SU-DHL-6 (cell line): ENCODE measurements at regions not wholly inside any gene's neighbourhood (a gene's known extent, or its start where the extent isn't known, plus 50 kb on each side); places are given as distances from the start of the nearest gene placed in this dataset.

Experiments
- H2AFZ ChIP-seq: fragments of 200-600 bp; sonication (generic); 2 replicates; pipeline ENCODE4 v1.6.1; 2014; ENCODE audit warnings: low read depth, mild to moderate bottlenecking, moderate library complexity, mixed read lengths, antibody characterized with exemption, low read length; ENCODE audit not compliant: severe bottlenecking
- H3F3A ChIP-seq: fragments of 200-600 bp; shearing (Covaris generic); 2 replicates; pipeline ENCODE4 v1.6.0; 2016; ENCODE audit warnings: antibody characterized with exemption, mild to moderate bottlenecking; ENCODE audit not compliant: insufficient read depth
- H3K27ac ChIP-seq: fragments of 200-600 bp; sonication (generic); 2 replicates; pipeline ENCODE4 v1.5.1; 2016; ENCODE audit warnings: low read depth, mild to moderate bottlenecking, low read length, moderate library complexity, mixed read lengths
- H3K27me3 ChIP-seq: fragments of 200-600 bp; sonication (generic), shearing (Covaris generic); 2 replicates; pipeline ENCODE4 v1.6.0; 2014; ENCODE audit warnings: mild to moderate bottlenecking, low read length
- H3K36me3 ChIP-seq: fragments of 200-600 bp; sonication (generic); 2 replicates; pipeline ENCODE4 v1.6.1; 2014; ENCODE audit warnings: mild to moderate bottlenecking, low read length, mixed read lengths
- H3K4me2 ChIP-seq: fragments of 300-600, 200-600 bp; shearing (Covaris generic), sonication (generic); 2 replicates; pipeline ENCODE4 v1.6.0; 2014; ENCODE audit warnings: low read length, low read depth, mild to moderate bottlenecking; ENCODE audit not compliant: poor library complexity, severe bottlenecking
- H3K4me3 ChIP-seq: fragments of 200-600 bp; sonication (generic); 2 replicates; pipeline ENCODE4 v1.5.1; 2014; ENCODE audit warnings: antibody characterized with exemption, low read length, mild to moderate bottlenecking, mixed read lengths; ENCODE audit not compliant: insufficient read depth, poor library complexity, severe bottlenecking
- H3K79me2 ChIP-seq: fragments of 200-600 bp; sonication (generic); 2 replicates; pipeline ENCODE4 v1.6.1; 2014; ENCODE audit warnings: mild to moderate bottlenecking, low read length, moderate library complexity; ENCODE audit not compliant: insufficient read depth
- H3K9ac ChIP-seq: fragments of 200-600 bp; sonication (generic); 2 replicates; pipeline ENCODE4 v1.7.0; 2014; ENCODE audit warnings: mild to moderate bottlenecking, low read length
- H3K9me2 ChIP-seq: fragments of 200-600 bp; sonication (generic); replicated peaks from 2 replicates; pipeline ENCODE4 v1.6.1; 2014; ENCODE audit warnings: low read length; ENCODE audit not compliant: insufficient read depth
- H3K9me3 ChIP-seq: fragments of 200-600 bp; sonication (generic); 2 replicates; pipeline ENCODE4 v1.6.1; 2014; ENCODE audit warnings: low read length, mixed read lengths; ENCODE audit not compliant: insufficient read depth
- H4K20me1 ChIP-seq: fragments of 200-600 bp; sonication (generic); 2 replicates; pipeline ENCODE4 v1.6.1; 2014; ENCODE audit warnings: low read depth, mild to moderate bottlenecking, antibody characterized with exemption, low read length, moderate library complexity, mixed read lengths
- CTCF ChIP-seq: fragments of 200-600 bp; sonication (generic); IDR thresholded peaks from one replicate; pipeline ENCODE4 v1.5.1; 2017; ENCODE audit warnings: antibody characterized with exemption, mild to moderate bottlenecking, low read length, moderate library complexity; ENCODE audit not compliant: insufficient read depth, poor library complexity, severe bottlenecking
- EZH2phosphoT487 ChIP-seq: fragments of 200-600 bp; sonication (generic), shearing (Covaris generic); conservative IDR thresholded peaks from 2 replicates; pipeline ENCODE4 v1.6.1; 2018; ENCODE audit warnings: mild to moderate bottlenecking, antibody characterized with exemption, low read length, moderate library complexity, mixed read lengths

DNA sequence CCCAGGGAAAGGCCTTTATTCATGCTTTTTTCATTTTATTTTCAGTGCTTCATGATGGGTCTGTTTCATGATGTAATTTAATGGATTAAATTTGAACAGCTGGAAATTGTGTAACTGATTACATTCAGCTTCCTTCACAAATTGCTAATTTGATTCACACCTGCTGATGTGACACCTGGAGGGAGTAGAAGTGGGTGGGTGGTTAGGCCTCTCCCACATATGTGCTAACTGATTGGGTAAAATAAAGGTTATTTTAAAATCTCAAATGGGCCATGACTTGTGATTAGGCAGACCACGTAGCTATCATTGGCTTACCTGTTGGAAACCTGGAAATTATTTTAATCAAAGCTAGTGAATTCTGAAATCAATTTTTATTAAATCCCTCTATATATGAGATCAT, 142.1 kb downstream of the GXYLT1 start:
- Histone ChIP-seq H3K9me3 (no peaks in the 10 kb centered on the region), H3F3A (no peaks in the 10 kb centered on the region), H2AFZ (no peak overlapping the region), H3K9ac (no peak overlapping the region), H3K4me3 (no peak overlapping the region), H3K79me2 (no peaks in the 10 kb centered on the region), H3K9me2 (no peaks in the 10 kb centered on the region), H3K27me3 (no peaks in the 10 kb centered on the region), H3K4me2 (no peak overlapping the region), H3K27ac (no peak overlapping the region), H3K36me3 (no peaks in the 10 kb centered on the region), H4K20me1 (no peaks in the 10 kb centered on the region)
- TF ChIP-seq EZH2phosphoT487: no peak
- no peak for TF ChIP-seq CTCF

DNA sequence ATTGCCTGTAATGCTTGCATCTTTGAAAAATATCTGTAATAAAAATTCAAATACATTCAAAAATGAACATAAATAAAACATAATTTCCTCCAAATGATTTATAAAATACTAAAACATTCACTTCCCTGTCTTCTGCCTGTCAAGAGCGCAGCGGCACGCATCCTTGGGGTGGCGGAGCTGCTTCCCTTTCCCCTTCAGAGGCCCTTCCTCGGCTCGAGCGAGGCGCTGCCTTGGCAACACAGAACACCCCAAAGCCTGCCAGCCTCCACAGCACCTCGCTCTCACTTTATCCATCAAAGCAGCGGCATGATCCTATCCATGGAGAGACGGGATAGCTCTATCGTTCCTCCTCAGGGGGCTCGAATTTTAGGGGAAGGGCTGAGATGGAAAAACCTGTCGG, 146.2 kb downstream of the GXYLT1 start:
- TF ChIP-seq EZH2phosphoT487 (no peak), CTCF (no peak)
- Histone ChIP-seq H3K4me2 (no peak overlapping the region), H3K36me3 (no peaks in the 10 kb centered on the region), H3K9me3 (no peaks in the 10 kb centered on the region), H4K20me1 (no peaks in the 10 kb centered on the region), H3K27me3 (no peaks in the 10 kb centered on the region), H3F3A (no peaks in the 10 kb centered on the region), H3K27ac (no peak overlapping the region), H3K4me3 (no peak overlapping the region), H2AFZ (no peak overlapping the region), H3K9ac (no peak overlapping the region), H3K9me2 (no peaks in the 10 kb centered on the region), H3K79me2 (no peaks in the 10 kb centered on the region)

GRCh38 chr12:41993283-41993682, 151.4 kb downstream of the GXYLT1 start:
- Histone ChIP-seq H3K79me2 (no peaks in the 10 kb centered on the region), H3K9ac (no peak overlapping the region), H3K27ac (no peak overlapping the region), H3F3A (no peaks in the 10 kb centered on the region), H4K20me1 (no peaks in the 10 kb centered on the region), H3K9me3 (no peaks in the 10 kb centered on the region), H2AFZ (no peak overlapping the region), H3K4me3 (no peak overlapping the region), H3K36me3 (no peaks in the 10 kb centered on the region), H3K4me2 (no peak overlapping the region), H3K27me3 (no peaks in the 10 kb centered on the region), H3K9me2 (no peaks in the 10 kb centered on the region)
- TF ChIP-seq EZH2phosphoT487: no peak
- TF ChIP-seq CTCF: no peak

DNA sequence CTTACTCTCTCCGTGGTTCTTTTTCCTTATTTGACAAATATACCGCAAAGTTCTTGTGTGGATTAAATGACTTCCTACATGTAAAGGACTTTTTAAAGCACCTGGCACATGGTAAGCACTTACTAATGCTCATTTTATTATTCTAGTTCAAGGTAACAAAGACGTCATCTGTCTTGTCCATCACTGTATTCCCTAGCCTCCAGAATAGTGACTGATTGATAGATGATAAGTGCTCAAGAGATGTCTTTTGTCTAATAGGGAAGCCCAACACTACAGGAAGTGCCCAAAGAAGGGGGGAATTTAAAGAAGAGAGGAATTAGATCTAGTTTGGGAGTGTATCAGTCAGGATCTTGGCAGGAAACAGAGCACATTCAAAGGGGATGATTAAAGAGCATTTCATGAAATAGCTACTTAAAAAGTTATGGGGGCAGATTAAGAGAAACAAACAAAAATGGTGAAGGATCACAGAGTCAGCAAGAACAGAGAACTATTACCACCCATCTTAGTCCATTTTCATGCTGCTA, 151.9 kb downstream of the GXYLT1 start:
- H3K9ac ChIP-seq: no peak overlapping the region
- no peaks in the 10 kb centered on the region for H3F3A ChIP-seq
- H3K9me2 ChIP-seq: no peaks in the 10 kb centered on the region
- no peak overlapping the region for H2AFZ ChIP-seq
- no peak overlapping the region for H3K27ac ChIP-seq
- TF ChIP-seq EZH2phosphoT487 (no peak), CTCF (no peak)
- H3K9me3 ChIP-seq: no peaks in the 10 kb centered on the region
- H3K79me2 ChIP-seq: no peaks in the 10 kb centered on the region
- no peak overlapping the region for H3K4me3 ChIP-seq
- no peaks in the 10 kb centered on the region for H3K36me3 ChIP-seq
- H3K4me2 ChIP-seq: no peak overlapping the region
- H4K20me1 ChIP-seq: no peaks in the 10 kb centered on the region
- H3K27me3 ChIP-seq: no peaks in the 10 kb centered on the region
